ENCODE measurements at regions not wholly inside any gene's neighbourhood (a gene's known extent, or its start where the extent isn't known, plus 50 kb on each side); places are given as distances from the start of the nearest gene placed in this dataset.
"Not testable (repeated sequence)": the region's sequence is repeated elsewhere in the genome, so short reads cannot be mapped to it uniquely, and the experiment has no call there.

DNA sequence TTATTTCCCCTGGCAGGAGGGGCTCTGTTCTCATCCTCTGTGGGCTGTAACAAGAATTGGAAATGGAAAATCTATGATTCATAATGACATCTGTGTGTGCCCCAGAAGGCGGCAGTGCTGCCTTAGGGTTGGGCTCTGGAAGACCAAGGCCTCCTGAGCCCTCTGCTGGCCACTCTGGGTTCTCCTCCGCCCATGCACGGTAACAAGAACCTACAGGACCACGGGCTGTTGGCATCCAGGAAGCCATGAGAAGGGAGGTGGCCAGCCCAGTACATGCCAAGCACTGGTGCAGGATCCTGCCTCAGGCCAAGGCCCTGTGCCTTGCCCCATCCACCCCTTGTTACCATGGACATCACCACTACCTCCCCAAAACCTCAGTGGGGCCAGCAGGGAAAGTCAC, 454.2 kb downstream of the TP53TG3F start:
- H3K27ac ChIP-seq, ATAC-seq, H3K4me1 ChIP-seq, H3K4me3 ChIP-seq, H3K36me3 ChIP-seq, H3K27me3 ChIP-seq, H3K9me3 ChIP-seq: not testable (repeated sequence)
- WGBS, 2 donors (ENCODE audit: low coverage in 1 of 2), result no CpG with 5 or more reads among the region's 4 CpGs

DNA sequence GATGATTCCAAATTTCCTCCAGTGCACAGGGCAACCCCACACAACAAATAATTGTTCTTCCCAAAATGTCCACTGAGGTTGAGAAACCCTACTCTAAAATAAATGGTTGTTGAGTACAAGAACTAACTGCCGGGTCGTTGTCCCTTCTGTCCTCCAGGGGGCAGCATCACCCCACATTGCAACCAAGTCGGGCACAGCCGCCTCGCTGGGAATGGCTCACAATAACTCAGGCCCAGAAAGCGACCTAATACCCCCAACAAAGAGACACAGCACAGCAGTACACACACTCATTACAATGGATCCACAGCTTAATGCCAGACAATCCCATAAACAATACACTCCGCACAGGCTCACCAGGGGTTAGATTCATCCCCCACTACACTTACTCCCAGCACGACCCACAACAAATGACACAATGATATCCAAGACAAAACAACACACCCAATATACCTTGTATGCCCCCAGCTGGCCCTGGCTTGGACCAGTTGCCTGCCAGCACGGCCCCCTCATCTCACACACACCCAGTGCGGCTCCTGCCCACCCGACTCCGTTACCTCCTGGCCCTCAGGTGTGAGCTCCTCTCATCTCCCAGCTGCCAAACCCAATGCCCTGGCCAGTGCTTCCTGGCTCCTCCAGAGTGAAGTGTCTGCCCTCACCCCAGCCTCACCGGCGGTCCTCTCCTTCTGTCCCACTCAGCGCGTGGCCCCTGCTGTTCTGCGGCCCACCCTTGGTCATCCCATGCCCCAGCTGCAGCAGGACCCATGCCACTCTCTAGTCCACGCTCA, 461.5 kb downstream of the TP53TG3F start:
- WGBS, 2 donors (ENCODE audit: low coverage in 1 of 2), result no CpG with 5 or more reads among the region's 18 CpGs
- not testable (repeated sequence) for ATAC-seq, H3K9me3 ChIP-seq

DNA sequence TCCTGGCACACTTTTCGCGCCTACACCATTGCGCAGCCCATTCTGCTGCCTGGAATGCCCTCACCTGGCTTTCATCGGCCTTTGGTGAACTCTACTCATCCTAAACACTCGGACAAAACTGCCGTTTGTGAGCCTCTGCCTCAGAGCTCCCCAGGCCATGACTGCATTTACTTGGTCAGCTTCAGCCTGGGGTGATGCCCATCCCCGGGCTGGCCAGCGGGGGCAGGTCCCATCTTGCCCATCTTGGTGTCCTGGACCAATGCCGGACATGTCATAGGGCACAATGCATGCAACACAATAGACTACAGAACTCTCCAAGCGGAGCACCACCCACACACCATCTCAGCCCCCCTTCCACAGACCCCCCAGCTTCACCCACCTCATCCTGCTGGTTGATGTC, 463.5 kb downstream of the TP53TG3F start:
- not testable (repeated sequence) for H3K4me1 ChIP-seq, ATAC-seq, H3K36me3 ChIP-seq, H3K9me3 ChIP-seq, H3K27me3 ChIP-seq, H3K27ac ChIP-seq, H3K4me3 ChIP-seq
- 82 to 92% methylated on average over 6 of the region's 10 CpGs for WGBS, 2 donors (ENCODE audit: low coverage in 1 of 2)

More for the DNA sequence above, 461.5 kb downstream of the TP53TG3F start:
- not testable (repeated sequence) for H3K27me3 ChIP-seq, H3K4me1 ChIP-seq, H3K36me3 ChIP-seq, H3K4me3 ChIP-seq, H3K27ac ChIP-seq

DNA sequence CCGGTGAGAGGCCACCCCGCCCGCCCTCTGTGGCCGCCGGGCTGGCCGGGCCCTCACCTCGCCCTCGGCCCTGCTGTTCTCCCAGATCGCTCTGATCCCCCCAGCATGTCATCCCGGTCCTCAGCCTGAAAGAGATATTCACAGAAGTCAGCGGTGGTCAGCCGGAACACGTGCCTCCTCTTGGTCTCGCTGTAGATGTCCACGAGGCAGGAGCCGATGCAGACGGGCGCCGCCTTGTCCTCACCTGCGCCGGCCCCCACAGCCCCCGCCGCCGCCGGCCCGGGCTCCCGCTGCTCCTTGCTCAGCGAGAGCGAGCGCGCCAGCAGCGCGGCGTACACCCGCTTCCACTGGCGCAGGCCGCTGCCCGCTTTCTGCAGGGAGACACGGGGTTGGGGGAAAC, 468.6 kb downstream of the TP53TG3F start:
- not testable (repeated sequence) for H3K9me3 ChIP-seq, H3K4me1 ChIP-seq, ATAC-seq, H3K36me3 ChIP-seq, H3K27me3 ChIP-seq, H3K27ac ChIP-seq, H3K4me3 ChIP-seq
- WGBS, 2 donors (ENCODE audit: low coverage in 1 of 2), result no CpG with 5 or more reads among the region's 39 CpGs

DNA sequence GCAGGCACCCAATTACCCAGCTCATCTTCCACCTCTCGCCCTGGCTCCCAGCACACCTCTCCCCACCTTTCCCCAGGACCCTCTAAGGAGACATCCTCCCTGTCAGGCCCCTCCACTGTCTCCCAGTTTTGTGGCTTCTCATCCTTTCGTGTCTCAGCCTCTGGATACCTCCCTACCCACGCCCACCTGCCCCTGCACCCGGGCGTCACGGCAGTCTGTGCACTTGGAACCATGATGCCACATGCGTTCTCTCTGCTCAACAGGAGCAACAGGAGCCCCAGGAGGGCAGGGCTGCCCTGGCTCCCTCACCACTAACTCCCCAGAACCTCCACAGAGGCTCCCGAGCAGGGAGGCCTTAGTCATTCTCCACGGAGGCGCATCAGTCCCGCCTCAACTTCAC, 472.8 kb downstream of the TP53TG3F start:
- H3K27me3 ChIP-seq, H3K4me1 ChIP-seq, H3K4me3 ChIP-seq, H3K36me3 ChIP-seq, H3K9me3 ChIP-seq, ATAC-seq, H3K27ac ChIP-seq: not testable (repeated sequence)
- no CpG with 5 or more reads among the region's 11 CpGs for WGBS, 2 donors (ENCODE audit: low coverage in 1 of 2)

DNA sequence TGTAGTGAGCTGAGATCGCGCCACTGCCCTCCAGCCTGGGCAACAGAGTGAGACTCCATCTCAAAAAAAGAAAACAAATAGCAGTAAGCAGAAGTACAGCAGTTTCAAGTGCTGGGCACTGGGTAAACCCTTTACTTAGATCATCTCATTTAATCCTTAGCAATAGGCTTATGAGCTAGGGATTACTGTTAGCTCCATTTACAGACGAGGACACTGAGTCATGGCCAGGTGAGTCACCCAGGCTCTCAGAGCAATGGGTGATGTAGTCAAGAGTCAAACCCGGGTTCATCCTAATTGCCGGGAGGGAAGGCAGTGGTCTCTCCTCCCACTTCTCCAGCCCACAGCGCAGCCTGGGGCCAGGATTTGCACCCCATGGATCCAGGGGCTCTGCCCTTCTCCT, 473.6 kb downstream of the TP53TG3F start:
- not testable (repeated sequence) for H3K27me3 ChIP-seq, H3K4me3 ChIP-seq, ATAC-seq, H3K27ac ChIP-seq, H3K4me1 ChIP-seq, H3K9me3 ChIP-seq, H3K36me3 ChIP-seq
- no CpG with 5 or more reads among the region's 6 CpGs for WGBS, 2 donors (ENCODE audit: low coverage in 1 of 2)

DNA sequence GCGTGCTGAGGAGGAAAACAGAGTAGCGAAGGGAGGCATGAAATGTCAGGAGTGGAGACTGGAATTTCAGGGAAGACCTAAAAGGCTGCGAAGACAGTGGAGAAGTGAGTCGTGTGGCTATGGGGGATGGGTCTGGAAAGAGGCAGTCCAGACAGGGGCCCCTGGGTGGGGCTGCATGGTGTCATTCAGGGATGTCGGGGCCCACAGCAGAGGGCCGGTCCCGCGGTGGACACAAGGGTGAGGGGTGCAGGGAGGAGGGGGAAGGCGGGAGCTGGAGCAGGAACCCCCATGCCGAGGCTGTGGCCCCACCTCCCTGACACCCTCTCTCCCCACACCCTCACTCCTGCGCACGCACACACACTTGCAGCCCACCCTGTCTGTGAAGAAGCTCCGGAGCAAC, 476.4 kb downstream of the TP53TG3F start:
- H3K4me3 ChIP-seq, H3K4me1 ChIP-seq, ATAC-seq, H3K27me3 ChIP-seq, H3K9me3 ChIP-seq, H3K27ac ChIP-seq, H3K36me3 ChIP-seq: not testable (repeated sequence)
- 40 to 100% methylated on average over 1 to 4 of the region's 13 CpGs for WGBS, 2 donors (ENCODE audit: low coverage in 1 of 2)

DNA sequence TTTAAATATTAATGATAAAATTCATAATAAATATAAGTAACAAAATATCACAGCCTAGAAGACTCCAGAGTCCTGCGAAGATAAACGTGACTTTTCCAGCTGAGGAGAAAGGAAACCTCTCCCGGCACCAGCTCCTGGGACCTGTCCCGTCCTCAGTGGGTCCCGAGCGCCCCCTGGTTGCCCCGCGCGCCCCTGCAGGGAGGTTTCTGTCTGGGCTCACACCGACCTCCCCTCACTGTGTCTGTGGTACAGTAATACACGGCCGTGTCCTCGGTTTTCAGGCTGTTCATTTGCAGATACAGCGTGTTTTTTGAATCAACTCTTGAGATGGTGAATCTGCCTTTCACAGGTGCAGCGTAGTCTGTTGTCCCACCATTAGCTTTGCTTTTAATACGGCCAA, 478.7 kb downstream of the TP53TG3F start:
- H3K4me1 ChIP-seq, ATAC-seq: not testable (repeated sequence)
- WGBS, 2 donors (ENCODE audit: low coverage in 1 of 2), result no CpG with 5 or more reads among the region's 16 CpGs

DNA sequence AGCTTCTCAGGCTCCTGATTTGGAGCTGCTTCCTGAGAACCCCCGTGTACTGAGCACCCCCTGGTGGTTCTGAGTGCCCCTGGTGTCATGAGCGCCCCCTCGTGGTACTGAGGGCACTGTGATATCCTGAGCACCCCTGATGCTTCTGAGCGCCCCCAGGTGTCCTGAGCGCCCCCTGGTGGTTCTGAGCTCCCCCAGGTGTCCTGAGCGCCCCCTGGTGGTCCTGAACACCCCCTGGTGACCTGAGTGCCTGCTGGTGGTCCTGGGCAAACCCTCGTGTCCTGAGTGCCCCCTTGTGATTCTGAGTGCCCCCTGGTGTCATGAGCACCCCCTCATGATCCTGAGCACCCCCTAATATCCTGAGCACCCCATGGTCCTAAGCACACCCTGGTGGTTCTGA, 502.1 kb downstream of the TP53TG3F start:
- ATAC-seq, H3K27ac ChIP-seq, H3K4me3 ChIP-seq, H3K4me1 ChIP-seq, H3K36me3 ChIP-seq, H3K27me3 ChIP-seq, H3K9me3 ChIP-seq: not testable (repeated sequence)
- no CpG with 5 or more reads among the region's 7 CpGs for WGBS, 2 donors (ENCODE audit: low coverage in 1 of 2)

More for the DNA sequence above, 478.7 kb downstream of the TP53TG3F start:
- H3K4me3 ChIP-seq, H3K9me3 ChIP-seq, H3K36me3 ChIP-seq, H3K27ac ChIP-seq, H3K27me3 ChIP-seq: not testable (repeated sequence)

DNA sequence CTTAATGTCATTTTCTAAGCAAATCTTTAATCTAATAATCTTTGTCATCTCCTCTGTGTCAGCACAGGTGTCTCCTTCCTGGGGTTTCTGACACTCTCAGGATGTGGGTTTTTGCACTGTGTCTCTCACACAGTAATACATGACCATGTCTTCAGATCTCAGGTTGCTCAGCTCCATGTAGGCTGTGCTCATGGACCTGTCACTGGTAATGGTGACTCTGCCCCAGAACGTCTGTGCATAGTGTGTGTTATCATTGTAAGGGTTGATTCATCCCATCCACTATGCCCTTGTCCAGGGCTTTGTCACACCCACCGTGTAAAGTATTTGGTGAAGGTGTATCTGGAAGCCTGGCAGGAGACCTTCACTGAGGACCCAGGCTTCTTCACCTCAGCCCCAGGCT, 506.1 kb downstream of the TP53TG3F start:
- H3K9me3 ChIP-seq, ATAC-seq, H3K36me3 ChIP-seq, H3K27me3 ChIP-seq, H3K4me3 ChIP-seq, H3K4me1 ChIP-seq, H3K27ac ChIP-seq: not testable (repeated sequence)
- WGBS, 2 donors (ENCODE audit: low coverage in 1 of 2), result no CpG with 5 or more reads among the region's 2 CpGs

DNA sequence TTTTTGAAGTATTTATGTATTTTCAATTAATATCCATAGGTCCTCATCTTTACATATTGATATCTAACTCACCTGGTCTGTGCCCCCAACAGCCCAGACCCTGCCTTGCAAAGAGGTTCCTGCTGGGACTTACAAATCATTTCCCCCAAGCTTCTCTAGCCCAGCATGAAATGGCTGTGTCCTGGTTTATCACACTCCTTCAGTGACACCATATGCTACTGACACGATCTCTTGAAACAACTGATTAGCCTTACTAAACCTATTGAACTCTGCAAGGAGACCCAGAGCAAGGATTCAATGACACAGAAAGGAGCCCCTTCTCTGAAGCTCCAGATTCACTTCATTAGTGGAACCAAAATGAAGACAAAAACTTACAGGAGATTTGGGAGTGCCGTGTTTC, 507.4 kb downstream of the TP53TG3F start:
- WGBS, 2 donors (ENCODE audit: low coverage in 1 of 2), result 60 to 83% methylated on average over 1 of the region's 2 CpGs
- H3K36me3 ChIP-seq, H3K4me3 ChIP-seq, H3K27ac ChIP-seq, H3K27me3 ChIP-seq, H3K9me3 ChIP-seq, H3K4me1 ChIP-seq, ATAC-seq: not testable (repeated sequence)

DNA sequence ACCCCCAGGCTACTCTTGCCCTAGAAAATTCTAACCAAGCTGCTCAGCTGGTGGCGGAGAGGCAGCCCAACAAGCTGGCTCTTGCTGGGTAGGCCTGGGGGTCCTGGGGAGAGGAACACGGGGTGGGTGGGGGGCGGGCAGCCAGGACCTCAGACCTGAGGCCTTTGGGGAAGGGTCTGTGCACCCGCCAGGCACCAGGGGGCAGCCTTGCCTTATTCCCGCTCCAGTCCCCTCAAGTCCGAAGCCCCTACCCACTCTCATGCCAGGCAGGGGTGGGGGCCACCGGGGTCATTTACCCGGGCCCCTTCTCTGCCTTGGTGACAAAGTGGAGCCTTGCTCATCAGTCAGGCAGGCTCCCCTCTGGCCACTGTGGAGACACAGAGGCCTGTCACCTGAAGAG, 515.1 kb downstream of the TP53TG3F start:
- H3K4me1 ChIP-seq, H3K27ac ChIP-seq, H3K9me3 ChIP-seq, ATAC-seq, H3K36me3 ChIP-seq, H3K27me3 ChIP-seq, H3K4me3 ChIP-seq: not testable (repeated sequence)
- no CpG with 5 or more reads among the region's 8 CpGs for WGBS, 2 donors (ENCODE audit: low coverage in 1 of 2)

DNA sequence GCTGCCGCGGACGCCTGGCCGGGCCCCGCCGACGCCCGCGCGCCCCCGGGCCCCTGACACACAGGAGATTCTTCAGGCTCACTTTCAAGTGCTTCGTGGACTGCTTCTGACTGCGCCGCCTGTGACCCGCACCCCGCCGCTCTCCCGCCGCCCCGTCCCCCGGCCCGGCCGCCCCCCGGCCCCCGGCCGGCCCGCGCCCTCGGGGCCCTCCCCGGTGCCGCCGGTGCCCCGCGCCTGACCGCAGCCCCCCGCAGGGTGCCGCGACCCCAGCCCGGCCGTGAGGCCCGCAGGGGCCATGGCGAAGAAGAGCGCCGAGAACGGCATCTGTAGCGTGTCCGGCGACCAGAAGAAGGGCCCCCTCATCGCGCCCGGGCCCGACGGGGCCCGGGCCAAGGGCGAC, 516.3 kb downstream of the TP53TG3F start:
- not testable (repeated sequence) for ATAC-seq, H3K4me1 ChIP-seq, H3K27ac ChIP-seq, H3K27me3 ChIP-seq, H3K36me3 ChIP-seq, H3K4me3 ChIP-seq, H3K9me3 ChIP-seq
- no CpG with 5 or more reads among the region's 55 CpGs for WGBS, 2 donors (ENCODE audit: low coverage in 1 of 2)

DNA sequence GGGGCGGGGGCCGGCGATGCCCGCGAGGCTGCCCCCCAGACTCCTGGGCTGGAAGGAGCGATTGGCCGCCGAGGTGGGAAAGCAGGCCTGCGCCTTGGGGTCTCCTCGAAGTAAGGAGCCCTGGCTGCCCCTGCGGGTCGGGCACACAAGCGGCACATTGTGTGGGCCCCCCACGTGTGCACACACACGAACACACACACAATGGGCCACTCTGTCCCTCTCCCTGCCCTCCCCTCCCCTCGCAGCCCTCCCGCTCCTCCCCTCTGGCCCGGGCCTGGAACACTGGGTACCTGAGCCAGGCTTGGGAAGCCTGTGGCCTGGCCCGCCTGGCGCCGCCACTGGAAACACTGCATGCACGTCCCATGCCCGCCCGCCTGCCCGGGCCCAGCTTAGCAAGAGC, 517.1 kb downstream of the TP53TG3F start:
- not testable (repeated sequence) for H3K4me3 ChIP-seq, H3K9me3 ChIP-seq, ATAC-seq, H3K4me1 ChIP-seq, H3K27me3 ChIP-seq, H3K27ac ChIP-seq, H3K36me3 ChIP-seq
- no CpG with 5 or more reads among the region's 25 CpGs for WGBS, 2 donors (ENCODE audit: low coverage in 1 of 2)

Measured in gastroesophageal sphincter (tissue), 4 donors.